GM12878 (cell line): ENCODE measurements at regions not wholly inside any gene's neighbourhood (a gene's known extent, or its start where the extent isn't known, plus 50 kb on each side); places are given as distances from the start of the nearest gene placed in this dataset.

ENCODE experiments used
- E4F1 ChIP-seq: fragments of 450-650 bp; IDR thresholded peaks from 2 replicates; pipeline ENCODE4 v1.6.1; 2018; ENCODE audit warnings: borderline replicate concordance, mild to moderate bottlenecking; ENCODE audit not compliant: partially characterized antibody
- EGR1 ChIP-seq, 2 experiments: IDR thresholded peaks; 1 replicate in 1 of 2; 2 replicates in 1 of 2; pipeline ENCODE4 v1.6.1; 2011 to 2012; ENCODE audit warnings: low read depth in 2 of 2, low read length in 2 of 2, borderline replicate concordance in 1 of 2, mild to moderate bottlenecking in 1 of 2, moderate library complexity in 1 of 2
- EZH2 ChIP-seq: IDR thresholded peaks from 2 replicates; pipeline ENCODE4 v1.6.1; 2012; ENCODE audit warnings: low read depth, mild to moderate bottlenecking, control low read depth, inconsistent platforms, low read length, borderline replicate concordance; ENCODE audit not compliant: control insufficient read depth
- GATAD2B ChIP-seq: fragments of 450-650 bp; conservative IDR thresholded peaks from 2 replicates; pipeline ENCODE4 v1.6.1; 2017; ENCODE audit warnings: low read depth, mild to moderate bottlenecking, moderate library complexity
- POLR2AphosphoS2 ChIP-seq: IDR thresholded peaks from 2 replicates; pipeline ENCODE4 v1.6.1; 2011; ENCODE audit warnings: low read depth, mild to moderate bottlenecking, low read length, improper control_type of control experiment, moderate library complexity
- SMARCA5 ChIP-seq: fragments of 450-650 bp; IDR thresholded peaks from 2 replicates; pipeline ENCODE4 v1.6.1; 2017; ENCODE audit warnings: mild to moderate bottlenecking
- ZNF217 ChIP-seq: fragments of 450-650 bp; IDR thresholded peaks from 2 replicates; pipeline ENCODE4 v1.6.1; 2017; ENCODE audit warnings: antibody characterized with exemption, mild to moderate bottlenecking
- TF ChIP-seq, protein P1 (sequence below): fragments of 450-650 bp; IDR thresholded peaks from 2 replicates; pipeline ENCODE4 v1.6.1; 2016; ENCODE audit warnings: mild to moderate bottlenecking, moderate library complexity, borderline replicate concordance

- TF ChIP-seq GATAD2B (no peak), EZH2 (no peak), POLR2AphosphoS2 (no peak), EGR1 (IDR thresholded peaks at IDR 0.05; ENCODE audit: borderline replicate concordance in 1 of 2, low read depth in 2 of 2, low read length in 2 of 2) (no peak), ZNF217 (no peak), E4F1 (no peak), SMARCA5 (no peak)
- TF ChIP-seq, protein P1, sequence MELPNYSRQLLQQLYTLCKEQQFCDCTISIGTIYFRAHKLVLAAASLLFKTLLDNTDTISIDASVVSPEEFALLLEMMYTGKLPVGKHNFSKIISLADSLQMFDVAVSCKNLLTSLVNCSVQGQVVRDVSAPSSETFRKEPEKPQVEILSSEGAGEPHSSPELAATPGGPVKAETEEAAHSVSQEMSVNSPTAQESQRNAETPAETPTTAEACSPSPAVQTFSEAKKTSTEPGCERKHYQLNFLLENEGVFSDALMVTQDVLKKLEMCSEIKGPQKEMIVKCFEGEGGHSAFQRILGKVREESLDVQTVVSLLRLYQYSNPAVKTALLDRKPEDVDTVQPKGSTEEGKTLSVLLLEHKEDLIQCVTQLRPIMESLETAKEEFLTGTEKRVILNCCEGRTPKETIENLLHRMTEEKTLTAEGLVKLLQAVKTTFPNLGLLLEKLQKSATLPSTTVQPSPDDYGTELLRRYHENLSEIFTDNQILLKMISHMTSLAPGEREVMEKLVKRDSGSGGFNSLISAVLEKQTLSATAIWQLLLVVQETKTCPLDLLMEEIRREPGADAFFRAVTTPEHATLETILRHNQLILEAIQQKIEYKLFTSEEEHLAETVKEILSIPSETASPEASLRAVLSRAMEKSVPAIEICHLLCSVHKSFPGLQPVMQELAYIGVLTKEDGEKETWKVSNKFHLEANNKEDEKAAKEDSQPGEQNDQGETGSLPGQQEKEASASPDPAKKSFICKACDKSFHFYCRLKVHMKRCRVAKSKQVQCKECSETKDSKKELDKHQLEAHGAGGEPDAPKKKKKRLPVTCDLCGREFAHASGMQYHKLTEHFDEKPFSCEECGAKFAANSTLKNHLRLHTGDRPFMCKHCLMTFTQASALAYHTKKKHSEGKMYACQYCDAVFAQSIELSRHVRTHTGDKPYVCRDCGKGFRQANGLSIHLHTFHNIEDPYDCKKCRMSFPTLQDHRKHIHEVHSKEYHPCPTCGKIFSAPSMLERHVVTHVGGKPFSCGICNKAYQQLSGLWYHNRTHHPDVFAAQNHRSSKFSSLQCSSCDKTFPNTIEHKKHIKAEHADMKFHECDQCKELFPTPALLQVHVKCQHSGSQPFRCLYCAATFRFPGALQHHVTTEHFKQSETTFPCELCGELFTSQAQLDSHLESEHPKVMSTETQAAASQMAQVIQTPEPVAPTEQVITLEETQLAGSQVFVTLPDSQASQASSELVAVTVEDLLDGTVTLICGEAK: no peak
- TF ChIP-seq, all 136 proteins: peak for 0
Observed at GRCh38 chrX:83319023-83319422, 189.1 kb upstream of the POU3F4 start (continued).
